ENCODE measurements at regions not wholly inside any gene's neighbourhood (a gene's known extent, or its start where the extent isn't known, plus 50 kb on each side); places are given as distances from the start of the nearest gene placed in this dataset.

GRCh38 chr13:109608503-109608902, 177.9 kb downstream of the IRS2 start:
- WGBS, 2 experiments (ENCODE audit: extremely low coverage in 2 of 2, insufficient read length in 1 of 2) = no CpG with 5 or more reads among the region's 3 CpGs
- H3K4ac ChIP-seq (ENCODE audit: low read depth, low read length) = no peak overlapping the region
- no peak overlapping the region for H3K9ac ChIP-seq (ENCODE audit: low read depth, low read length)
- H3K4me2 ChIP-seq (ENCODE audit: low read depth, low read length) = no peak overlapping the region
- H3K27me3 ChIP-seq (ENCODE audit: control insufficient read depth, insufficient read depth, low read length) = peaks cover 15% of the 10 kb centered on the region
- no peak overlapping the region for H2BK120ac ChIP-seq (ENCODE audit: low read depth, low read length)
- no peak overlapping the region for H3K23ac ChIP-seq (ENCODE audit: low read depth, low read length)
- H2AFZ ChIP-seq (replicated peaks; ENCODE audit: low read length, poor library complexity) = no peak overlapping the region
- no peaks in the 10 kb centered on the region for H3K9me3 ChIP-seq (ENCODE audit: control insufficient read depth, insufficient read depth, low read length)
- H4K5ac ChIP-seq (ENCODE audit: low read depth, low read length) = no peak overlapping the region
- no peaks in the 10 kb centered on the region for H3K79me1 ChIP-seq (ENCODE audit: low read depth in 1 of 2, low read length in 2 of 2)
- POLR2A ChIA-PET (ENCODE audit: unreplicated experiment) = no interaction called here
- TF ChIP-seq CEBPB (IDR thresholded peaks at IDR 0.05; ENCODE audit: low read depth, low read length) (no peak), RCOR1 (IDR thresholded peaks at IDR 0.05; ENCODE audit: insufficient replicate concordance, low read length) (no peak), RFX5 (IDR thresholded peaks at IDR 0.05; ENCODE audit: low read depth, low read length) (no peak), ELK1 (IDR thresholded peaks at IDR 0.05; ENCODE audit: borderline replicate concordance, low read depth, low read length) (no peak), CTCF (conservative IDR thresholded peaks at IDR 0.05; ENCODE audit: low read depth, low read length) (no peak), POLR2A (IDR thresholded peaks at IDR 0.05; ENCODE audit: low read depth, low read length) (no peak), BHLHE40 (IDR thresholded peaks at IDR 0.05; ENCODE audit: low read depth, low read length) (no peak), FOS (IDR thresholded peaks at IDR 0.05; ENCODE audit: low read depth, low read length) (no peak), CHD1 (IDR thresholded peaks at IDR 0.05; ENCODE audit: low read depth, low read length) (no peak), USF2 (IDR thresholded peaks at IDR 0.05; ENCODE audit: low read depth, low read length) (no peak), NFE2L2 (IDR thresholded peaks at IDR 0.05; ENCODE audit: low read depth, low read length) (no peak), MXI1 (IDR thresholded peaks at IDR 0.05; ENCODE audit: borderline replicate concordance, low read depth, low read length) (no peak), MAZ (IDR thresholded peaks at IDR 0.05; ENCODE audit: borderline replicate concordance, low read depth, low read length) (no peak), MAFK (IDR thresholded peaks at IDR 0.05; ENCODE audit: low read depth, low read length) (no peak), RAD21 (IDR thresholded peaks at IDR 0.05; ENCODE audit: low read length) (no peak), SMC3 (IDR thresholded peaks at IDR 0.05; ENCODE audit: low read depth, low read length) (no peak)
- BruUV-seq (replicated peaks) = no TSS peak
- no peak for DNase-seq
- H3K9me1 ChIP-seq (ENCODE audit: insufficient read depth, low read length) = no peaks in the 10 kb centered on the region; the same call in 1 of the 2 replicates
- H4K91ac ChIP-seq (ENCODE audit: insufficient read depth, low read depth, low read length) = no peak overlapping the region
- H4K8ac ChIP-seq (ENCODE audit: low read depth in 2 of 2, low read length in 2 of 2) = no peak overlapping the region
- H3K56ac ChIP-seq (ENCODE audit: extremely low read depth, insufficient read depth, low read length) = no peak overlapping the region
- in situ Hi-C loops (cut with MboI; ENCODE audit: low sequenced_read_pairs) (no loop called here), intact Hi-C loops (cut with micrococcal nuclease) (no loop called here), dilution Hi-C loops (cut with HindIII; ENCODE audit: low sequenced_read_pairs, unreplicated experiment) (no loop called here)
- H2BK20ac ChIP-seq (ENCODE audit: low read depth, low read length) = no peak overlapping the region
- CTCF ChIA-PET = no interaction called here
- no peaks in the 10 kb centered on the region for H4K20me1 ChIP-seq (ENCODE audit: insufficient read depth, low read length)
- H3K36me3 ChIP-seq (ENCODE audit: control insufficient read depth, insufficient read depth, low read length) = no peaks in the 10 kb centered on the region
- H3K4me3 ChIP-seq (ENCODE audit: insufficient read depth, low read depth, low read length) = no peak overlapping the region
- H3K18ac ChIP-seq (ENCODE audit: low read depth, low read length) = no peak overlapping the region
- ATAC-seq (ENCODE audit: low read depth) = no peak
- no peak overlapping the region for H3K14ac ChIP-seq (replicated peaks; ENCODE audit: low read depth, low read length)
- H2BK15ac ChIP-seq (ENCODE audit: low read depth, low read length) = no peak overlapping the region
- no peaks in the 10 kb centered on the region for H3K4me1 ChIP-seq (ENCODE audit: control insufficient read depth, insufficient read depth, low read length)
- H2AK9ac ChIP-seq (replicated peaks; ENCODE audit: low read depth, low read length, poor library complexity) = no peak overlapping the region
- H3K27ac ChIP-seq (ENCODE audit: insufficient read depth, low read length) = no peak overlapping the region
- H2AK5ac ChIP-seq (ENCODE audit: low read depth, low read length) = no peak overlapping the region
- no peak overlapping the region for H2BK5ac ChIP-seq (ENCODE audit: low read depth, low read length, poor library complexity, severe bottlenecking)

Measured in IMR-90 (cell line).